Natural killer cell treated with Interleukin-12 subunit alpha and Interleukin-12 subunit beta and Interleukin-15 and Interleukin-18, amount 100 ng/mL, for 72 hours (primary cell): ENCODE measurements at regions not wholly inside any gene's neighbourhood (a gene's known extent, or its start where the extent isn't known, plus 50 kb on each side); places are given as distances from the start of the nearest gene placed in this dataset.

Experiments used
- ATAC-seq, 2 donors: fragments of 150-1000 bp; cut with Tn5 transposase in 1 of 2; sonication (Bioruptor Pico), chemical (Tn5 transposase) in 1 of 2; 2 replicates each; pipeline ENCODE4 v1.10.0; 2021
- DNase-seq: peaks from one replicate; pipeline ENCODE4 v3.0.0; 2022; ENCODE audit warnings: low spot score
- H3K27ac Mint-ChIP-seq, 2 donors: 1 replicate in 1 of 2; 2 replicates in 1 of 2; pipeline ENCODE4 v1.8.0; 2022; ENCODE audit warnings: mixed read lengths in 2 of 2, mild to moderate bottlenecking in 1 of 2, moderate library complexity in 1 of 2
- H3K27me3 Mint-ChIP-seq, 2 donors: 1 replicate in 1 of 2; 2 replicates in 1 of 2; pipeline ENCODE4 v1.8.0; 2022; ENCODE audit warnings: mixed read lengths in 2 of 2
- H3K36me3 Mint-ChIP-seq: one replicate; pipeline ENCODE4 v1.8.0; 2022; ENCODE audit warnings: mixed read lengths
- H3K4me1 Mint-ChIP-seq, 2 donors: 1 replicate in 1 of 2; 2 replicates in 1 of 2; pipeline ENCODE4 v1.8.0; 2022; ENCODE audit warnings: low read depth in 2 of 2, mixed read lengths in 2 of 2, mild to moderate bottlenecking in 1 of 2
- H3K4me3 Mint-ChIP-seq: one replicate; pipeline ENCODE4 v1.8.0; 2022; ENCODE audit warnings: mixed read lengths
- H3K9me3 Mint-ChIP-seq: 2 replicates; pipeline ENCODE4 v1.8.0; 2022; ENCODE audit warnings: mixed read lengths

DNA sequence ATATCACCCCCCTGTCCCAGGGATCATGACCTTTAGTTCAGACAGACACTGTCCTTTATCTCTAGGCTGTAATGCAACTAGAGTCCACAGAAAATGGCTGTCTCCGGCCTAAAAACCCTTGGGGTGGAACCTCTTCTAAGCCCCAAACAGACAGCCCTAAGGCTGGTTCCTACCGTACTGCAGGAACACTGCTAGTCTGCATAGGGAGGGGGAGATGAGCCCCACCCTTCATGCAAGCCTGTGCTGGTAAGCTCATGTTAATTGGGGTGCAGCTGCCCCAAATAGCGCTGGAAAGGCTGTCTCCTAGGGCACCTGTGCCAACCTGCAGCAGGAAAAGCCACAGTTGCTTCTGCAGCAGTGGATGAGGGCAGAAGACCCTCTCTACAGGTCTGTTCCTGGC lies 252.1 kb upstream of the MDFIC2 start:
- peaks cover 7 to 35% of the 10 kb centered on the region in 2 donors for H3K27me3 Mint-ChIP-seq
- peaks cover 4% of the 10 kb centered on the region for H3K36me3 Mint-ChIP-seq
- H3K4me3 Mint-ChIP-seq = no peak overlapping the region
- no peak for ATAC-seq
- no peak for DNase-seq
- peaks cover 3% of the 10 kb centered on the region for H3K9me3 Mint-ChIP-seq
- H3K27ac Mint-ChIP-seq = no peak overlapping the region
- H3K4me1 Mint-ChIP-seq = no peaks in the 10 kb centered on the region

GRCh38 chr3:70561796-70562195 lies 249.4 kb upstream of the MDFIC2 start:
- H3K4me1 Mint-ChIP-seq = no peaks in the 10 kb centered on the region
- H3K27ac Mint-ChIP-seq = no peak overlapping the region
- no peak for ATAC-seq
- peaks cover 12 to 42% of the 10 kb centered on the region in 2 donors for H3K27me3 Mint-ChIP-seq
- H3K9me3 Mint-ChIP-seq = peaks cover 3% of the 10 kb centered on the region
- peaks cover 4% of the 10 kb centered on the region for H3K36me3 Mint-ChIP-seq
- no peak overlapping the region for H3K4me3 Mint-ChIP-seq
- DNase-seq = no peak

- no peak overlapping the region for H3K4me3 Mint-ChIP-seq
- H3K4me1 Mint-ChIP-seq = no peaks in the 10 kb centered on the region
- DNase-seq (no peak), ATAC-seq (no peak)
- H3K27me3 Mint-ChIP-seq = peaks cover 7 to 34% of the 10 kb centered on the region in 2 donors
- H3K9me3 Mint-ChIP-seq = peaks cover 3% of the 10 kb centered on the region
- H3K36me3 Mint-ChIP-seq = peaks cover 4% of the 10 kb centered on the region
- H3K27ac Mint-ChIP-seq = no peak overlapping the region
These were observed 246.5 kb upstream of the MDFIC2 start for GRCh38 chr3:70558956-70559355.

- no peak overlapping the region for H3K27ac Mint-ChIP-seq
- no peak for ATAC-seq
- H3K9me3 Mint-ChIP-seq = no peaks in the 10 kb centered on the region
- no peak overlapping the region for H3K4me3 Mint-ChIP-seq
- H3K27me3 Mint-ChIP-seq = peaks cover 4 to 24% of the 10 kb centered on the region in 2 donors
- no peaks in the 10 kb centered on the region for H3K4me1 Mint-ChIP-seq
- no peak for DNase-seq
- H3K36me3 Mint-ChIP-seq = no peaks in the 10 kb centered on the region
These were observed 245.5 kb upstream of the MDFIC2 start for GRCh38 chr3:70557976-70558375.

DNA sequence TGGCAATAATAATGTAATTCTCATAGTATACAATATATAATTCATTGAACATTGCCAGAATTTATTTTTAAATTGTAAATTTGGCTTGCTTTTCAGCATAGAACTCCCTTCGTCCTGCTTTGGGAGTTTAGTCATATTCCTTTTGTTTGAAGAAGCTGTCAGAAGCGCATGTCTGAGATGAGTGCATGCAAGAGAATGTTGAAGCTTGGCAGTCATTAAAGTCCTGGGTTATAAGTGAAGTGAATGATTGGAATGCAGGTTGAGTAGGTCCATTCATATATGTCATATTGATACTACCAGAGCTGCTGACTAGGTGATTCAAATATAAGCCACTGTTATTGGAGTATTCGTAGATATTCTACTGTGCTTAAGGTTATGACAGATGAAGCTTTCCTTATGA lies 243.6 kb upstream of the MDFIC2 start:
- H3K27ac Mint-ChIP-seq = no peak overlapping the region
- ATAC-seq = no peak
- peaks cover 4% of the 10 kb centered on the region for H3K9me3 Mint-ChIP-seq
- no peaks in the 10 kb centered on the region for H3K4me1 Mint-ChIP-seq
- DNase-seq = no peak
- no peak overlapping the region for H3K4me3 Mint-ChIP-seq
- no peaks in the 10 kb centered on the region for H3K36me3 Mint-ChIP-seq
- peaks cover 11 to 17% of the 10 kb centered on the region in 2 donors for H3K27me3 Mint-ChIP-seq

- Mint-ChIP-seq H3K36me3 (no peaks in the 10 kb centered on the region), H3K27ac (no peak overlapping the region), H3K9me3 (peaks cover 4% of the 10 kb centered on the region), H3K4me1 (no peaks in the 10 kb centered on the region), H3K27me3 (peaks cover 21 to 34% of the 10 kb centered on the region in 2 donors), H3K4me3 (no peak overlapping the region)
- DNase-seq = no peak
- no peak for ATAC-seq
These were observed 241.7 kb upstream of the MDFIC2 start for GRCh38 chr3:70554170-70554569.

DNA sequence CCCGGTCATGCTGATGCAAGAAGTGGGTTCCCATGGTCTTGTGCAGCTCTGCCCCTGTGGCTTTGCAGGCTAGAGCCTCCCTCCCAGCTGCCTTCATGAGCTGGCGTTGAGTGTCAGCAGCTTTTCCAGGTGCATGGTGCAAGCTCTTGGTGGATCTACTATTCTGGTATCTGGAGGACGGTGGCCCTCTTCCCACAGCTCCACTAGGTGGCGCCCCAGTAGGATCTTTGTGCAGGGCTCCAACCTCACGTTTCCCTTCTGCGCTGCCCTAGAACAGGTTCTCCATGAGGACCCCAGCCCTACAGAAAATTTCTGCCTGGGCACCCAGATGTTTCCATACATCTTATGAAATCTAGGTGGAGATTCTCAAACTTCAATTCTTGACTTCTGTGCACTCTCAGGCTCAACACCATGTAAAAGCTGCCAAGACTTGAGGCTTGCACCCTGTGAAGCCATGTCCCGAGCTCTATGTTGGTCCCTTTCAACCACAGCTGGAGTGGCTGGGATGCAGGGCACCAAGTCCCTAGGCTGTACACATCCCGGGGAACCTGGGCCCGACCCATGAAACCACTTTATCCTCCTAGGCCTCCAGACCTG lies 238.4 kb upstream of the MDFIC2 start:
- Mint-ChIP-seq H3K27ac (no peak overlapping the region), H3K9me3 (peaks cover 4% of the 10 kb centered on the region), H3K36me3 (no peaks in the 10 kb centered on the region), H3K4me1 (no peaks in the 10 kb centered on the region), H3K4me3 (no peak overlapping the region), H3K27me3 (peaks cover 17 to 41% of the 10 kb centered on the region in 2 donors)
- ATAC-seq = peak in 1 of 2 donors; percentile 78
- peak; percentile 66 for DNase-seq

- ATAC-seq (no peak), DNase-seq (no peak)
- no peaks in the 10 kb centered on the region for H3K36me3 Mint-ChIP-seq
- no peak overlapping the region for H3K4me3 Mint-ChIP-seq
- no peak overlapping the region for H3K27ac Mint-ChIP-seq
- H3K4me1 Mint-ChIP-seq = no peaks in the 10 kb centered on the region
- H3K9me3 Mint-ChIP-seq = no peaks in the 10 kb centered on the region
- peaks cover 22 to 36% of the 10 kb centered on the region in 2 donors for H3K27me3 Mint-ChIP-seq
These were observed 234.2 kb upstream of the MDFIC2 start for GRCh38 chr3:70546679-70547078.

GRCh38 chr3:70543493-70543892 lies 231.1 kb upstream of the MDFIC2 start:
- no peaks in the 10 kb centered on the region for H3K9me3 Mint-ChIP-seq
- DNase-seq (no peak), ATAC-seq (no peak)
- no peaks in the 10 kb centered on the region for H3K36me3 Mint-ChIP-seq
- no peak overlapping the region for H3K4me3 Mint-ChIP-seq
- no peak overlapping the region for H3K27ac Mint-ChIP-seq
- H3K4me1 Mint-ChIP-seq = no peaks in the 10 kb centered on the region
- peaks cover 10% of the 10 kb centered on the region in 2 donors for H3K27me3 Mint-ChIP-seq

- H3K9me3 Mint-ChIP-seq = no peaks in the 10 kb centered on the region
These were observed 227.5 kb upstream of the MDFIC2 start for GRCh38 chr3:70539908-70540307.

GRCh38 chr3:70532806-70533205 lies 220.4 kb upstream of the MDFIC2 start:
- no peaks in the 10 kb centered on the region for H3K4me1 Mint-ChIP-seq
- H3K4me3 Mint-ChIP-seq = no peak overlapping the region
- H3K27ac Mint-ChIP-seq = no peak overlapping the region
- DNase-seq (no peak), ATAC-seq (no peak)
- no peaks in the 10 kb centered on the region for H3K9me3 Mint-ChIP-seq
- no peaks in the 10 kb centered on the region for H3K36me3 Mint-ChIP-seq
- peaks cover 5 to 10% of the 10 kb centered on the region in 2 donors for H3K27me3 Mint-ChIP-seq

More at GRCh38 chr3:70539908-70540307, 227.5 kb upstream of the MDFIC2 start:
- H3K27me3 Mint-ChIP-seq = peaks cover 10 to 14% of the 10 kb centered on the region in 2 donors
- no peak for DNase-seq
- no peaks in the 10 kb centered on the region for H3K4me1 Mint-ChIP-seq
- H3K27ac Mint-ChIP-seq = no peak overlapping the region
- no peak for ATAC-seq
- no peaks in the 10 kb centered on the region for H3K36me3 Mint-ChIP-seq
- no peak overlapping the region for H3K4me3 Mint-ChIP-seq

DNA sequence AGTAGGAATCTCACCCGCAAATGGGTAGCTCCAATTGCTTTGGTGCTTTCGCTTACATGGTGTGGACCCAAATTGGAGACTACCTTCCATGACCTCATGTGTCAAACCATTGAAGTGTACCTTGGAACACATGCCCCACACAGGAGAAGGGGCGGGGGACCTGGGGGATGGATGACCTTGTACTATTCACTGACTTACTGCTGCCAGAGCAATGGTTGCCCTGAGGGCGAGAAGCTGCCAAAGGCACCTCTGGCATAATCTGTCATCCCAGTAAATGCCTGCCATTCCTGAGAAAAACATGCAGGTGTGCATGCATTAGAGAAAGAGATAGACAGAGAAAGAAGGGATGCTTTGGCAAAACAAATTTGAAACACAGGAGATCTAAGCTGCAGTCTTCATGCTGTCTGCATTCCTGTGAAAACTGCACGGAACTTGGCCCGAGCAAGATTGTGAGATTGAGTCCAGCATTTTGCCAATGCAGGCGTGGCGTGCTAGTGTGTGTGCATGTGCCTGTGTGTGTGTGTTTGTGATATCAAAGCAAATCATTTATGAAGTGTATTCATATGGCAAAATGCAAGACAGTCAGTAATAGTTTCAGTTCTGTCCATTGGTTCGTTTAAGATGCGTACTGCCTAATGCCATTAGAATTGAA lies 219.5 kb upstream of the MDFIC2 start:
- no peak for ATAC-seq
- H3K4me3 Mint-ChIP-seq = no peak overlapping the region
- no peaks in the 10 kb centered on the region for H3K4me1 Mint-ChIP-seq
- H3K36me3 Mint-ChIP-seq = no peaks in the 10 kb centered on the region
- no peak for DNase-seq
- no peaks in the 10 kb centered on the region for H3K9me3 Mint-ChIP-seq
- H3K27me3 Mint-ChIP-seq = peaks cover 3 to 5% of the 10 kb centered on the region in 2 donors
- no peak overlapping the region for H3K27ac Mint-ChIP-seq

DNA sequence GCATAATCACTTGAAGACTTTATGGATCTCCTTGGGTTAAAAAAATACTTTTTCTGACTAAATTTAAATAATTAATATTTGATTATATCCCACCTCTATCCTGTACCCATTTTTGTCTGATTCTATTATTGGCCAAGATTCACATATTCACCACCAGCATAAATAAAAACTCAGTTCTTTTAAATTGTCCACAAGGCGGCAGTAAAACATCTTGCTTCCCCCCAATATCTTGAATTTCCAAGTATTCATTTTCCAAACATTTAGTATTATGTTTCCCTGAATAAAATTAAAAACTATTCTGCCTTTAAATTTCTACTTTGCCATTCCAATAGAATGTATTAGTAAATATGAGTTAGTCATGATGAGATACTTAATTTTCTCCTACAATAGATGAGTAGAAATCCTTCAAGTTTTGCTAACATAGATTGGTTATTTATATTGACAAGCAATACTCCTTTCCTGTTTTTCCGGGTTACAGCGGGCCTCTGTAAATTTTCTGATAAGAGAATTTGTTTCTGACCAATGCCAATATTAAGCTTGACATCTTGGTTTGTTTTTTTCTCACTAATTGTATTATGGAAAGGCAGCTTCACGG lies 218.7 kb upstream of the MDFIC2 start:
- Mint-ChIP-seq H3K27me3 (peaks cover 0 to 7% of the 10 kb centered on the region in 2 donors), H3K27ac (no peak overlapping the region), H3K4me3 (no peak overlapping the region), H3K36me3 (no peaks in the 10 kb centered on the region), H3K9me3 (no peaks in the 10 kb centered on the region), H3K4me1 (no peaks in the 10 kb centered on the region)
- no peak for ATAC-seq
- no peak for DNase-seq

DNA sequence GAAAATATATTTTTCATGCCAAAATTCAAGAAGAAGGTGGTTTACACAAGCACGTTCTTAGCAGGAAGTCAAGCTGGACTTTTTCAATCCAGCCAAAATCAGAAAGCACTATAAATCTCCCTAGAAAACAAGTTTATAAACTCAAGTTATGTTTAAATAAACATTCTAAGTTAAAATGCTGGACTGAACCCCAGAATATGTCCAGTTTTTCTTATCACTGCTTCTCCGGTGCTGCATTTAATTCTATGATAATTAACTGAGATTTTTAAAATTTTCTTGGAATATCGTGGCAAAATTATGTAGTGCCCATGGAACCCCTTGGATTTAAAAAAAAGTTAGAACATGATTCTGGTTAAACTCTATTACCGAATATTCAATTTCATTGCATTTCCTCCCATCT lies 218.2 kb upstream of the MDFIC2 start:
- peaks cover 0 to 6% of the 10 kb centered on the region in 2 donors for H3K27me3 Mint-ChIP-seq
- no peak overlapping the region for H3K4me3 Mint-ChIP-seq
- DNase-seq (no peak), ATAC-seq (no peak)
- no peaks in the 10 kb centered on the region for H3K9me3 Mint-ChIP-seq
- H3K4me1 Mint-ChIP-seq = no peaks in the 10 kb centered on the region
- H3K27ac Mint-ChIP-seq = no peak overlapping the region
- H3K36me3 Mint-ChIP-seq = no peaks in the 10 kb centered on the region
